SK-N-SH (cell line): ENCODE measurements at regions not wholly inside any gene's neighbourhood (a gene's known extent, or its start where the extent isn't known, plus 50 kb on each side); places are given as distances from the start of the nearest gene placed in this dataset.

Experiments used
- CTCF ChIP-seq: fragments of 200-600 bp; sonication (generic); IDR thresholded peaks from 2 replicates; pipeline ENCODE4 v1.6.1; 2017; ENCODE audit warnings: antibody characterized with exemption, mild to moderate bottlenecking, moderate library complexity
- EZH2phosphoT487 ChIP-seq: fragments of 200-600 bp; sonication (generic); IDR thresholded peaks from 2 replicates; pipeline ENCODE4 v1.6.1; 2017; ENCODE audit warnings: low read depth, mixed run types, mild to moderate bottlenecking, antibody characterized with exemption, moderate library complexity, borderline replicate concordance
- PBX3 ChIP-seq: IDR thresholded peaks from 2 replicates; pipeline ENCODE4; 2012
- TAF1 ChIP-seq: IDR thresholded peaks from 2 replicates; pipeline ENCODE4 v1.6.1; 2012; ENCODE audit warnings: low read depth, mild to moderate bottlenecking, low read length, moderate library complexity, borderline replicate concordance
- USF2 ChIP-seq: fragments of 150-350 bp; IDR thresholded peaks from 2 replicates; pipeline ENCODE4 v1.6.1; 2017; ENCODE audit warnings: antibody characterized with exemption, low read length, low read depth, borderline replicate concordance

DNA sequence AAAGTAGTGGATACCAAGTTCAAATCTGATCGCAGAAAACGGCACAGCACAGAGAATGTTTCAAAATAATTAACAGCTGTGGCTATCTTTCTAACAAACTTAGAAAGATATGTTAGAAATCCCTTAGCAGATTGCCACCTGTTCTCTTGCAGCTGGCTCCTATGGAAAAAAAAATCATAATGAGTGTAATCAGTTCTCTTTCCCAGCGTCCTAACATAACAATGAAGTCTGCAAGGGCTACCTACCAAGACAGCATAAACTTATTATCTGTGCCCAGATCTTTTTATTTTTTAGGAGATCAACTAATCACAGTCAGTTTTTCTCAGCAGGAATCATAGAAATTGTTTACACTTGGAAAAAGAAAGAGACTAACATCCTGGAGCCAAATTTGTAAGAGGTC lies 358.6 kb upstream of the FOXG1 start:
- TF ChIP-seq CTCF = no peak
- no peak for TF ChIP-seq USF2
- TF ChIP-seq PBX3 = no peak
- TF ChIP-seq EZH2phosphoT487 = no peak
- TF ChIP-seq TAF1 = no peak
